WI38 (cell line): ENCODE measurements at regions not wholly inside any gene's neighbourhood (a gene's known extent, or its start where the extent isn't known, plus 50 kb on each side); places are given as distances from the start of the nearest gene placed in this dataset.

Experiments used
- H3K4me3 ChIP-seq: 2 replicates; pipeline ENCODE4 v1.5.1; 2011; ENCODE audit warnings: low read depth, mild to moderate bottlenecking, control low read depth, low read length
- TF ChIP-seq, protein P1 (sequence below): IDR thresholded peaks from 2 replicates; pipeline ENCODE4 v1.5.1; 2012; ENCODE audit warnings: low read depth, mild to moderate bottlenecking, control low read depth, low read length

DNA sequence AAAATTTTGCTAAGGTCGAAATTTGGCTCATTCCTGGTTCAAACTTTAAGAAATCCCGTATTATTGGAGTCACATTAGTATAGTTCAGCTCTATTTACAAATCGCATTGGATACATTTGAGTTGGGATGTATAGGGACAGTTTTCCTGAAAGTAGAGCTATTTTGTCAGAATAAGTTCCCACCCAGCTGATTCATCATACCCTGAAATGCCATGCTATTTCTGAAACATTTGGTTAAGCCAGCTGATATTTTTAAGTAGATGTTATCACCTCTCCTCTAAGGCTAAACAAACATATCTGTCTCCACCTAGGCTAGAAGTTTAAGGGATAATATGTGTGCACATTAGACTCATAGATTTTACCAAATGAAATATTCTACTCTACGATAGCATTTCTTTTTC, 226.2 kb upstream of the ARGLU1 start:
- no peak overlapping the region for H3K4me3 ChIP-seq
- TF ChIP-seq, protein P1, sequence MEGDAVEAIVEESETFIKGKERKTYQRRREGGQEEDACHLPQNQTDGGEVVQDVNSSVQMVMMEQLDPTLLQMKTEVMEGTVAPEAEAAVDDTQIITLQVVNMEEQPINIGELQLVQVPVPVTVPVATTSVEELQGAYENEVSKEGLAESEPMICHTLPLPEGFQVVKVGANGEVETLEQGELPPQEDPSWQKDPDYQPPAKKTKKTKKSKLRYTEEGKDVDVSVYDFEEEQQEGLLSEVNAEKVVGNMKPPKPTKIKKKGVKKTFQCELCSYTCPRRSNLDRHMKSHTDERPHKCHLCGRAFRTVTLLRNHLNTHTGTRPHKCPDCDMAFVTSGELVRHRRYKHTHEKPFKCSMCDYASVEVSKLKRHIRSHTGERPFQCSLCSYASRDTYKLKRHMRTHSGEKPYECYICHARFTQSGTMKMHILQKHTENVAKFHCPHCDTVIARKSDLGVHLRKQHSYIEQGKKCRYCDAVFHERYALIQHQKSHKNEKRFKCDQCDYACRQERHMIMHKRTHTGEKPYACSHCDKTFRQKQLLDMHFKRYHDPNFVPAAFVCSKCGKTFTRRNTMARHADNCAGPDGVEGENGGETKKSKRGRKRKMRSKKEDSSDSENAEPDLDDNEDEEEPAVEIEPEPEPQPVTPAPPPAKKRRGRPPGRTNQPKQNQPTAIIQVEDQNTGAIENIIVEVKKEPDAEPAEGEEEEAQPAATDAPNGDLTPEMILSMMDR, result no peak

DNA sequence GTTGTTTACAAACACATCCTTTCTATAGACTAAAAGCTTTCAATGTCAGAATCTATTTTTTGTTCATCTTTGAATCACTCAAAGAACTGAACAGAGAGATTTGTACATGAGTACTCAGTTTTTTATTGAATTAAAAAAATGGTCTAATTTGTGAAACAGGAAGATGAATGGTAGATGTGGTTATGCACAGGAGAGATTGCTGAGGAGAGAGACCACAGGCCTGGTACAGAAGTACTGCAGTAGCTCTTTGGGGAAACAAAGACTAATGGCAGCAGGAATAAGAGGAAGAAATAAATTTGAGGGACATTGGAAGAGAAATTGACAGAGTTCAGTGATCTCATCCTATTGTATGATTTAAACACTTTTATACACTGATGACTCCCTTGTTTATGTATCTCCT, 222.0 kb upstream of the ARGLU1 start:
- TF ChIP-seq, protein P1, result no peak
- no peak overlapping the region for H3K4me3 ChIP-seq

DNA sequence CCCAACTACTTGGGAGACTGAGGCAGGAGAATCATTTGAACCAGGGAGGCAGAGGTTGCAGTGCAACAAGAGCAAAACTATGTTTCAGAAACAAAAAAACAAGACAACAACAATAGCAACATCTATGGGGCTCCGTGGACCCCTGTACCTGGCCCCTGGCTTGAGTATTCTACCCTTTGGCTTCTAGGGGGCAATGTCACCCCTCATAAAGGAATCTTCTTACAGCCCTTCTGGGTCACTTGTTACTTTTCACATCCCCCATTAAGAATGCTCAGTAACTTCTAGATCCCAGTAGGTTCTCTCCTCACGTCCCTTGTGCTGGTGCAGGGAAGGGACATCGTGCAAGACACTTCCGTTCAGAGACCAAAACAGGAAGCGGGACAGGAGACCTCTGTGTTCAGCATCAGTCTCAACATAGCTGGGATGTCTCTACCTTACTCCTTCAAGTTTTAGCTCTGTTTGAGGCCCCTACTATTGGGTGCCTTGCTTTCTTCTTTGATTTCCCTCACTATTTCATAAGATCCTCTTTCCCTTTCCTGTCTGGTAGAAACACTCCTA, 218.1 kb upstream of the ARGLU1 start:
- TF ChIP-seq, protein P1, result no peak
- no peak overlapping the region for H3K4me3 ChIP-seq

DNA sequence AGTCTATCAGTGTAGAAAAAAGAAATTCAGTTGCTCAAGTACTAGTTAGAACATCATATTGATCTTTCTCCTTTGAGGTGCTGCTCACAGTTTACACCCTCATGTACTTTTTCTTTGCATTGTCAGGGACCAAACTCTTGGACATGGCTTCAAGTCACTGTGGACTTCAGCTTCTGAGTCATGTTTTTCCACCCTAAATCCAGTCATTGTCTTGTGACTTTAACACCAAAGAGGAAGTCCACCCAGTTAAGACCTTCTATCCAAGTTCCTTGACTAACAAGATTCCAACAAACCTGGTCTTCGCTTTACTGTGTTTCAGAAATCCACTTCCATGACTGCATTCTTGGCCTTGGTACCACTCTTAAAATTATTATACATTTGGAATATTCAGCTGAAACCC, 206.7 kb upstream of the ARGLU1 start:
- no peak overlapping the region for H3K4me3 ChIP-seq
- TF ChIP-seq, protein P1, result no peak

DNA sequence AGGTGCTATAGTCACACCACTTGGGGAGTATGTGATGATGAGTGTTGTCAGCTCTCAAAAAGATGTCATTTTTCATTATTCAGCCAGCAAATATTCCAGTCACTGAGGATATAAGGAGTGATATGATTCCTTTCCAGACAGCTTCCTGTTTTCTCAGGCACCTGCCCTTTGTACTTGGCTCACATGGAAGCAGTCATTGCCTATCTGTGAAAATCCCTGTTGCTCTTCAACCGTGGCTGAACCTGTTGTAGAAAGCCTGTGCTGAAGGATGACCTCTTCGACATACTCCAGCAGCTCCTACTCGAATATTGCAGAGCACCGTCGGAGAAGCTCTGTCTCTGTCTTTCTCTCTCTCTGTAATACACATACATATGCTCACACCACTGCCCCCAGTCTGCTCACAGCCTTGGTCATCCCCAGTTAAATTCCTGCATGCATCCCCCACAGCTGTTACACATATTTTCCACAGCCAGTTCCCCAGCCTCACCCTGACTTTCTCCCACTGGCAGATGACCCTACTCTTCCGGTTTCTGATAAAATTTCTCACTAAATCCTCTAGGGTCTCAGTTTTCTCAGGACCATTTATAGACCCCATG, 204.2 kb upstream of the ARGLU1 start:
- H3K4me3 ChIP-seq, result no peak overlapping the region
- TF ChIP-seq, protein P1, result no peak

DNA sequence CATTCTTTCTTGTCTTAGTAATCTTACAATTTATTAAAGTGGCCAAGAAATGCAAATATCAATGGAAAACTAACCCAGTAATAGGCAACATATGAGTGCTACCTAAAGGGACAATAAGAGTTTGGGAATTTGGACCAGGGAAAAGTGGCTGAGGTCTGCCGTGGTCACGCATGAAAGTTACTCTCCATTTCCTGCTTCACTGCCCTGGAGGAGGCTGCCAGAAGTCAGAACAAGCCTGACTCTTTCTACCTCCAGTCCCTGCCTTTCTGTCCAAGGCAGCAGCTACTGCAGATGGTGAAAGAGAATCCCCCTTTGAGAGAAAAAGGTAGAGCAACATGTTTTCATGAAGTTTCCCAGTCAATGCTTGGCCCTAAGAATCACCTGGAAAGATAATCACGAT, 201.1 kb upstream of the ARGLU1 start:
- TF ChIP-seq, protein P1, result no peak
- H3K4me3 ChIP-seq, result no peak overlapping the region

DNA sequence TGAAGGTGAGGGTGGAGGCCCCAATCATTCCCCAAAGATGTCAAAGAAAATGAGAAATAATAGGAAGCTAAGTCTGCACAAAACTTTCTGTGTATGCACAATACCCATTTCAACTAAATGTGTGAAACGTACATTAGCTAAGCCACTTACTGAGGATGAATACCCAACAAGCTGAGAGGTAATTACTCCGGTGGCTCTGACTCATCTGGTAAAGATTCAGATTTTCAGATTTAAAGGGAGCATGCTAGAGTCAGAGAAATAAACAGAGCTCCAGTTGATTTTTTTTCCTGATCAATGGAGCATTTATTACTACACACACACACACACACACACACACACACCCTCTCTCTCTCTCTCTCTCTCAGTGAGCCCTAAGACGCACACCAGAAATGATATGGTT, 194.8 kb upstream of the ARGLU1 start:
- TF ChIP-seq, protein P1, result no peak
- no peak overlapping the region for H3K4me3 ChIP-seq
